SU-DHL-6 (cell line): ENCODE measurements at regions not wholly inside any gene's neighbourhood (a gene's known extent, or its start where the extent isn't known, plus 50 kb on each side); places are given as distances from the start of the nearest gene placed in this dataset.
"Not testable (repeated sequence)": the region's sequence is repeated elsewhere in the genome, so short reads cannot be mapped to it uniquely, and the experiment has no call there.

Experiments
- H2AFZ ChIP-seq: fragments of 200-600 bp; sonication (generic); 2 replicates; pipeline ENCODE4 v1.6.1; 2014; ENCODE audit warnings: low read depth, mild to moderate bottlenecking, moderate library complexity, mixed read lengths, antibody characterized with exemption, low read length; ENCODE audit not compliant: severe bottlenecking
- H3F3A ChIP-seq: fragments of 200-600 bp; shearing (Covaris generic); 2 replicates; pipeline ENCODE4 v1.6.0; 2016; ENCODE audit warnings: antibody characterized with exemption, mild to moderate bottlenecking; ENCODE audit not compliant: insufficient read depth
- H3K27ac ChIP-seq: fragments of 200-600 bp; sonication (generic); 2 replicates; pipeline ENCODE4 v1.5.1; 2016; ENCODE audit warnings: low read depth, mild to moderate bottlenecking, low read length, moderate library complexity, mixed read lengths
- H3K27me3 ChIP-seq: fragments of 200-600 bp; sonication (generic), shearing (Covaris generic); 2 replicates; pipeline ENCODE4 v1.6.0; 2014; ENCODE audit warnings: mild to moderate bottlenecking, low read length
- H3K36me3 ChIP-seq: fragments of 200-600 bp; sonication (generic); 2 replicates; pipeline ENCODE4 v1.6.1; 2014; ENCODE audit warnings: mild to moderate bottlenecking, low read length, mixed read lengths
- H3K4me2 ChIP-seq: fragments of 300-600, 200-600 bp; shearing (Covaris generic), sonication (generic); 2 replicates; pipeline ENCODE4 v1.6.0; 2014; ENCODE audit warnings: low read length, low read depth, mild to moderate bottlenecking; ENCODE audit not compliant: poor library complexity, severe bottlenecking
- H3K4me3 ChIP-seq: fragments of 200-600 bp; sonication (generic); 2 replicates; pipeline ENCODE4 v1.5.1; 2014; ENCODE audit warnings: antibody characterized with exemption, low read length, mild to moderate bottlenecking, mixed read lengths; ENCODE audit not compliant: insufficient read depth, poor library complexity, severe bottlenecking
- H3K79me2 ChIP-seq: fragments of 200-600 bp; sonication (generic); 2 replicates; pipeline ENCODE4 v1.6.1; 2014; ENCODE audit warnings: mild to moderate bottlenecking, low read length, moderate library complexity; ENCODE audit not compliant: insufficient read depth
- H3K9ac ChIP-seq: fragments of 200-600 bp; sonication (generic); 2 replicates; pipeline ENCODE4 v1.7.0; 2014; ENCODE audit warnings: mild to moderate bottlenecking, low read length
- H3K9me2 ChIP-seq: fragments of 200-600 bp; sonication (generic); replicated peaks from 2 replicates; pipeline ENCODE4 v1.6.1; 2014; ENCODE audit warnings: low read length; ENCODE audit not compliant: insufficient read depth
- H3K9me3 ChIP-seq: fragments of 200-600 bp; sonication (generic); 2 replicates; pipeline ENCODE4 v1.6.1; 2014; ENCODE audit warnings: low read length, mixed read lengths; ENCODE audit not compliant: insufficient read depth
- H4K20me1 ChIP-seq: fragments of 200-600 bp; sonication (generic); 2 replicates; pipeline ENCODE4 v1.6.1; 2014; ENCODE audit warnings: low read depth, mild to moderate bottlenecking, antibody characterized with exemption, low read length, moderate library complexity, mixed read lengths
- CTCF ChIP-seq: fragments of 200-600 bp; sonication (generic); IDR thresholded peaks from one replicate; pipeline ENCODE4 v1.5.1; 2017; ENCODE audit warnings: antibody characterized with exemption, mild to moderate bottlenecking, low read length, moderate library complexity; ENCODE audit not compliant: insufficient read depth, poor library complexity, severe bottlenecking
- EZH2phosphoT487 ChIP-seq: fragments of 200-600 bp; sonication (generic), shearing (Covaris generic); conservative IDR thresholded peaks from 2 replicates; pipeline ENCODE4 v1.6.1; 2018; ENCODE audit warnings: mild to moderate bottlenecking, antibody characterized with exemption, low read length, moderate library complexity, mixed read lengths

- TF ChIP-seq CTCF = no peak
- no peaks in the 10 kb centered on the region for H3K9me3 ChIP-seq
- no peak overlapping the region for H3K4me3 ChIP-seq
- no peaks in the 10 kb centered on the region for H3K36me3 ChIP-seq
- H4K20me1 ChIP-seq = no peaks in the 10 kb centered on the region
- H2AFZ ChIP-seq = no peak overlapping the region
- no peak overlapping the region for H3K9ac ChIP-seq
- no peaks in the 10 kb centered on the region for H3K9me2 ChIP-seq
- no peak overlapping the region for H3K27ac ChIP-seq
- no peak overlapping the region for H3K4me2 ChIP-seq
- no peaks in the 10 kb centered on the region for H3F3A ChIP-seq
- no peaks in the 10 kb centered on the region for H3K27me3 ChIP-seq
- H3K79me2 ChIP-seq = no peaks in the 10 kb centered on the region
These were observed 183.3 kb upstream of the JUN start for GRCh38 chr1:58966917-58967740.

GRCh38 chr1:58968360-58968952 is 184.6 kb upstream of the JUN start:
- H3K36me3 ChIP-seq = no peaks in the 10 kb centered on the region
- no peak overlapping the region for H3K9ac ChIP-seq

GRCh38 chr1:58969176-58969575 is 185.3 kb upstream of the JUN start:
- not testable (repeated sequence) for H4K20me1 ChIP-seq, H2AFZ ChIP-seq, H3K9me2 ChIP-seq, H3K9me3 ChIP-seq, H3K4me3 ChIP-seq, H3F3A ChIP-seq, H3K79me2 ChIP-seq, H3K27ac ChIP-seq, H3K27me3 ChIP-seq, H3K4me2 ChIP-seq, H3K9ac ChIP-seq, H3K36me3 ChIP-seq

More at GRCh38 chr1:58968360-58968952, 184.6 kb upstream of the JUN start:
- H4K20me1 ChIP-seq = no peaks in the 10 kb centered on the region
- no peak overlapping the region for H3K4me3 ChIP-seq
- H3K27ac ChIP-seq = no peak overlapping the region
- H3F3A ChIP-seq = no peaks in the 10 kb centered on the region
- no peaks in the 10 kb centered on the region for H3K9me3 ChIP-seq
- no peaks in the 10 kb centered on the region for H3K9me2 ChIP-seq
- no peaks in the 10 kb centered on the region for H3K79me2 ChIP-seq
- H3K4me2 ChIP-seq = no peak overlapping the region
- no peak overlapping the region for H2AFZ ChIP-seq
- TF ChIP-seq CTCF (no peak), EZH2phosphoT487 (no peak)
- H3K27me3 ChIP-seq = no peaks in the 10 kb centered on the region

GRCh38 chr1:58971629-58972140 is 187.8 kb upstream of the JUN start:
- Histone ChIP-seq H3K4me2 (no peak overlapping the region), H3K9me2 (no peaks in the 10 kb centered on the region), H3F3A (no peaks in the 10 kb centered on the region), H3K9ac (no peak overlapping the region), H3K27me3 (no peaks in the 10 kb centered on the region), H3K9me3 (no peaks in the 10 kb centered on the region), H4K20me1 (no peaks in the 10 kb centered on the region), H3K79me2 (no peaks in the 10 kb centered on the region), H3K27ac (no peak overlapping the region), H3K4me3 (no peak overlapping the region), H2AFZ (no peak overlapping the region), H3K36me3 (no peaks in the 10 kb centered on the region)
- TF ChIP-seq CTCF (no peak), EZH2phosphoT487 (no peak)
